Activated CD4-positive, alpha-beta T cell treated with anti-CD3 and anti-CD28 coated beads, Interleukin-2, amount 50 U/mL, for 16 hours (primary cell): ENCODE measurements at regions not wholly inside any gene's neighbourhood (a gene's known extent, or its start where the extent isn't known, plus 50 kb on each side); places are given as distances from the start of the nearest gene placed in this dataset.
A peak's percentile ranks its signal among the peaks of the same experiment; 100 is the strongest.
"Not testable (repeated sequence)": the region's sequence is repeated elsewhere in the genome, so short reads cannot be mapped to it uniquely, and the experiment has no call there.

Source experiments
- DNase-seq: peaks from one replicate; pipeline ENCODE4 v3.0.0-alpha.2; 2020

GRCh38 chr6:150775415-150776203, 89.9 kb upstream of the MTHFD1L start:
- DNase-seq: no peak

- no peak for DNase-seq
Measured at GRCh38 chr6:150777736-150778135, 87.8 kb upstream of the MTHFD1L start.

- no peak for DNase-seq
Measured at GRCh38 chr6:150783813-150784212, 81.7 kb upstream of the MTHFD1L start.

- no peak for DNase-seq
Measured at GRCh38 chr6:150787429-150787828, 78.1 kb upstream of the MTHFD1L start.

- no peak for DNase-seq
Measured at GRCh38 chr6:150788089-150788488, 77.4 kb upstream of the MTHFD1L start.

GRCh38 chr6:150789906-150790305, 75.6 kb upstream of the MTHFD1L start:
- not testable (repeated sequence) for DNase-seq

GRCh38 chr6:150791717-150792116, 73.8 kb upstream of the MTHFD1L start:
- DNase-seq: no peak

GRCh38 chr6:150797949-150798348, 67.6 kb upstream of the MTHFD1L start:
- no peak for DNase-seq

GRCh38 chr6:150799276-150799805, 66.2 kb upstream of the MTHFD1L start:
- DNase-seq: no peak

GRCh38 chr6:150800674-150801314, 64.7 kb upstream of the MTHFD1L start:
- DNase-seq: no peak

- DNase-seq: no peak
Measured at GRCh38 chr6:150806790-150807189, 58.7 kb upstream of the MTHFD1L start.

- DNase-seq: peak; percentile 48
Measured at GRCh38 chr6:150813319-150813992, 52.0 kb upstream of the MTHFD1L start.

GRCh38 chr6:150813993-150814359, 51.5 kb upstream of the MTHFD1L start:
- DNase-seq: peak; percentile 37
